COLO668 (cell line): ENCODE measurements at regions not wholly inside any gene's neighbourhood (a gene's known extent, or its start where the extent isn't known, plus 50 kb on each side); places are given as distances from the start of the nearest gene placed in this dataset.

ENCODE experiments used
- DNase-seq: peaks from one replicate; lab custom pipeline; 2025; ENCODE audit not compliant: unreplicated experiment; lab: John Stamatoyannopoulos, UW

DNA sequence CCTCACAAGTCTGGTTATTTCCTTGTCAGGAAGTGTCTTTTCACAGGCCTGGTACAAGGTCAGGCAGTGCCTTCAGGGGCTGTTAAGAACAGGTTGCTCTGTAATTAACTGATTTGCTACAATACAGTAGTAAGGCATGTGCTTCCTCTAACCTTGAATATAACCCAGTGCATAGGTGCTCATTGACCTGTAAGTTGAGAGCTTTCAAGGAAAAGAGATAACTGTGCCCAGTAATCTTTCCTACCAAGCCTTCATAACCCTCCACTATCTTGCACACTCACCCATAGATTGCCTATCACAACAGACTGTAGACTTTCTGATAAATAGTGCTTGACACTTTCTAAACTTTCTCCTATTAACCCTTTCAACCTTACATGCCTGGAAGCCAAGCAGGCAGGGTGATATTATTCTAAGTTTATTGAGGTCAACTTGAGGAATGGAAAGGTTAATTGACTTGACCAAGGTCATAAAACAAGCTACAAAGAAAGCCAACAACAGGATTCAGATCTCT lies 148.1 kb downstream of the PPARGC1A start:
- no peak for DNase-seq

DNA sequence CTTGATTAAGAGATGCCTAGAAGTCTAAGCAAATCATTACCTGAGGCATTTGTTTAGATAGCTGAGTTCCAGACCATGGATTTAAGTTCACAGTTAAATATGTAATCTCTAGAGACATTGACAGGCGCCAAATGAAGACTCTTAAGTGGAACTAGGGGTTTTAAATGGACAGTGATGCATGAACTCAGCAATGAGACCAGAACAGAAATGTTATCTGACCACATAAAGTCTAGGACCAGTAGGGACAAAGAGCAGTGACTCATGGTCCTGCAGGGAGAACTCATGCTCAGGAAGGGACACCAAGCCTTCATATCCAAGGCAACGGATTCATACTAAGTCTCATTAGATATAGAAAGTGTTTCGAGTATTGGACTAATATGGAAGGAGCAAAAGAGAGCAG lies 152.3 kb downstream of the PPARGC1A start:
- DNase-seq, result no peak

DNA sequence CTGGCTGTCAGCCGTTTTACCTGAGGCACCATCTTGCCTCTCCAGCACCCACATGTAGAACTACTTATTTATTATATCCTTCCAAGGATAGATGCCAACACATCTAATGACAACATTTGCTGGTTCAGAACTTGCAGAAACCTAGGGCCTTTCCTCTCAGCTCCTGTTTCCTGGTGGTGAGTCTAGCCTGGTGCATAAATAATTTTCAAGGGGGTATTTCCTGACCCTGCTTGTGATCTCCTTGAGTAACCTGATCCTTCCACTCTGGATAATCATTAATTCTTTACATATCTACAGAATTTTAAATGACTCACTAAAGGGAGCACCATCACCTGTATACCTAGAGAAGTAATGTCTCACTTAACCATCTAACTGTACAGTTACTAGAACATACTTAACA lies 153.4 kb downstream of the PPARGC1A start:
- DNase-seq, result no peak

DNA sequence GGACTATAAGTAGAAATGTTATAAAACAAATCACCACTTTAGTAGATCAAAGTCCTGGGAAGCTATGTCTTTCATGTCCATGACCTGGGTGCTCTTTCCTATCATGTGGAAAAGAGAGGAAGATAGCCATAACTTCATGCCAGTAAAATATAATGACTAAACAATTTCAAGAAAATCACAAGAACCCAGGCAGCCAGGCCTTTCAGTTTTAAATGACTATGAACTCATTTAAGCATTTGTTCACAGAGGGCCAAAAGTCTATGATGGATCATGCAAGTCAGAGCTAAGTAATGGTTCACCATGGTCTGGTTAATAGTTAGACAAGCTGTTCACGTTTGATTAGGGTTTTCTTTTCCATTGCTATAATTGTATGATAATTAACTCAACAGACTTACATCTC lies 155.8 kb downstream of the PPARGC1A start:
- no peak for DNase-seq

DNA sequence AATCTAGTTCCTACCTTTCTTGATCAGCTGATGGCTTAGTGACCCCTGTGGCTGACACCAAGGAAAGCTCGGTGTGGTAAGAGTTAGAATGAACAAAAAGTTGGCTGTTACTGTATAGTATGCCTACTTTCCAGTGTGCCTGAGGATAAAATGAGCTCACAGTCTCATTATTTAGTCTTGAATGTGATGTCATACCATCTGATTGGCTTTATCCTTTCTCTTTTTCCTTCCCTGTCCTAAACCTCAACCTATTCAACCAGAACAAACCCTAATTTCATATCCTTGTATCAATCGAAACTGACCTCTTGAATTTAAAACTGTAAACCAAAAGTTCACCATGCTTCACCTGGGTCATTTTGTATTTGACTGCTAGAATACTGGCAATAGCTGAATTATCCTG lies 156.4 kb downstream of the PPARGC1A start:
- no peak for DNase-seq

DNA sequence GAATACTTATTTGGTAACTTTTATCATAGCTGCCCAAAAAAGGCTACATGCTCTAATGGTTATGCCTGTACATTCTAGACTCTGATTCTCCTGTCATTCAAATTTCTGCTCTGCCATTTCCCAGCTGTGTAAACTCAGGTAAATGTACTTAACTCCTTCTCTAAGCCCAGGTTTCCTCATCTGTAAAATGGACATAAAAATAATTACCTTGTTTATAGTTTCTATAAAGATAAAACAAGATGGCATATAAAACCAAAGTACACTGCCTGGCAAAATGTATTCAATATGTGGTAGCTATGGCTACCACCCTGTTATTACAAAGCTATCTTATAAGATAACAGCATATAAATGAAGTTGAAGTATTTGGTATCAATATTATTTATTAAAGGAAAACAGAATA lies 158.8 kb downstream of the PPARGC1A start:
- DNase-seq, result no peak

DNA sequence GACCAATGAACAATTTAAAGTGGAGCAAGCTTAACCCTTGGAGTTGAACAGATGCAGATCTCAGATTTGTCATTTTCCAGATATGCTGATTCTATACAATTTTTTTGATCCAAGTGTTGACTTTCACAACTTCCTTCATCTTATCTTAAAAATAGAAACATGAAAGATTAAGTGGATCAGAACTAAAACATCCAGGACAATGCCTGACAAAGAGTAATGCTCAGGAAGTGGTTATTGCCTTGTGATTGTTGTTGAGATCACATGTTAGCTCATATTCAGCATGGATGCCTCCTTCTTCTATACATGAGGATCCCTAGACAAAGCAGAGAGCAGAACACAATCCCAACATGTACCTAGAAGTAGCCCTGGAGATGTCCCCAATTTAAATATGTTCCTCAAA lies 160.9 kb downstream of the PPARGC1A start:
- no peak for DNase-seq

DNA sequence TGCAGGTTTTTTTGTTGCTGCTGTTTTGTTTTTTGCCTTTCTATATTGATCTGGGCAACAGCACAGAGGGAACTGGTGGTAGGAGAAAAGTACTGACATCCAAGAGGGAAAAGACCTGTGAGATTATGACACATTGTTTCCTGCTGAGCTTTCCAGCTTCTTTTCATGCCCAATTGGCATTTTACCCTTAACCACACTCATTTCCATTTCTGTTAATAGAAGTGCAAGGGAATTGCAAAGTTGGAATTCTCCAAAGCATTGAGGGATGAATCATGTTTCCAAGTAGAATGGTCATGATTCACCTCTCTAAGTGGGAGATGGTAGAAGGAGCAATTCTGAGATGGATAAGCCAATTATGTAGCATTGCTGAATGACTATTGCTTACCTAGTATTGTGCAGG lies 161.5 kb downstream of the PPARGC1A start:
- DNase-seq, result no peak

DNA sequence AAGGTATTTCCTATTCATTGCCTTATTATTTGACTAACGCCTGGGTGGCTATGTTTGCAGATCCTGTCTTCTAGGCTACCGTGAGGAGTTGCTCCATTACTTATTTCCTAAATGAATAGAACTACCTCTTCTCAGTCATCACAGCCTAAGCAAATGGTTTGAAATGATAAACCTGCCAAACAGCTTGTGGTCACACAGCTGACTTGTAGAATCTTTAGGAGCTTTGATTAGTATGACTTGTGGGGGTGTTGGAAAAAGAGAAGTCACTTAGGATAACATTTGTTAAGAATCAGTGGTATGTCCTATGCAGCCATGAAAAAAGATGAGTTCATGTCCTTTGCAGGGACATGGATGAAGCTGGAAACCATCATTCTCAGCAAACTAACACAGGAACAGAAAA lies 169.3 kb downstream of the PPARGC1A start:
- no peak for DNase-seq

DNA sequence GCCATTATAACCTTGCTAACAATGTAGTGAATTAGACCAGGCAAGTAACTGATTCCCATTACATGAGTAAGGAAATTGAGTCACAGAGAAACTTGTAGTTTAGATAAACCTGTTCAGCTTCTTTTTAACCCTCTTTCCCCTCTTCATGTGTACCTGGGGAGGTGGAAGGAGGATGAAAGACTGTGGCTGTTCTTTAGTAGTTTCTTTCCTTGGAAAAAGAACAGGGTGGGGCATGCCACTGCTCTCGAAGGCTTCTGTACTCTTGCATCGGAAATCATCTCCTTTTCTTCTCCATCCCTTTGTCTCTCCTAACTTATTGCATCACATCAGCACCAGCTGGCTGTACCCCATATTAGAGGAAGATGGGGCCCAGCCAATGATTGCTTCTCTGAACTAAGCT lies 171.4 kb downstream of the PPARGC1A start:
- DNase-seq, result no peak

DNA sequence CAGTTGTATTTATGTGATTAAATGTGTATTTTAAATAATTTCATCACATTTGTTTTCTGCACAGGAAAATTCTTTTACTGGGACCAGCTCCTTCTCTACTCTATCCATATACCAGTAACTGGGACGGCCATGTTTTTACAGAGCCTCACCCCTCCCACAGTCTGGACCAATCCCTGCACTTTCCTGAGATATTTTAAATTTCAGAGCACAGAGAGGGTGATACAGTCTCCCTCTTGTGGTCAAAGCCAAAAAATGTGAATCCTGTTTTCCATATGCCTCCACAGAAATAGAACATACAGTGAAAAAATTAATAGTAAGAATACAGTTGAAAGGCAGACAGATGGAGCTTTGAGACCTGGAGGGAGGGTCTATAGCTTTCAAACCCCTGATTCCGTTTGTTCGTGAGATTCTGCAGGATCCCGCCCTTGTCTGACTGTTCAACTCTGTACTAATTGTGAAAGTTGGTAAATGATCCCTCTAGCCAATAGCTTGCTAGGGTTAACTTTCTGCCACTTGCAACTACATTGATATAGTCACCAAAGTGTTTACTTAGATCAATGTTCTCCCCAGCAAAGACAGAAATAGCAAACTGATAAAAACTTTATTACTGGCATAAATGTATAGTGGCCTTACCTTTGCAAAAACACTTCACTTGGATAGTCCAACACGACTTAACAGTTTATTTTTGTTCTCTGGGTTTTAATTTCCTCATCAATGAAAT lies 172.2 kb downstream of the PPARGC1A start:
- no peak for DNase-seq

DNA sequence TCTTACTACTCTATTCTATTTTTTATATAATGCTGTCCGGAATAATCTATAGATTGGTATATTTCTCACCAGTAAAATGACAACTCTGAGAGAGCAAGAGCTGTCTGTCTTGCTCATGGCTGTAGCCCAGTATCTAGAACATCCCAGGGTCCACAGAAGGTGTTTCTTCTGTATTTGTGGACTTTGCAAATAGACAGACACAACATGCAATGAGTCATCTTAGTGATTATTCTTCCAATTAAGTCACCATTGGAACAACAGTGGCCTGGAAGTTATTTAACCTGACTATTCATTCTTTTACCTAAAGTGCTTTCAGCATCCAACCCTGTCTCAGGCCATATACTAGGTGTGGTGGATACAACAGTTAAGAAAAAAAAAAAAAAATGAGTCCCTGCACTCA lies 179.5 kb downstream of the PPARGC1A start:
- no peak for DNase-seq

DNA sequence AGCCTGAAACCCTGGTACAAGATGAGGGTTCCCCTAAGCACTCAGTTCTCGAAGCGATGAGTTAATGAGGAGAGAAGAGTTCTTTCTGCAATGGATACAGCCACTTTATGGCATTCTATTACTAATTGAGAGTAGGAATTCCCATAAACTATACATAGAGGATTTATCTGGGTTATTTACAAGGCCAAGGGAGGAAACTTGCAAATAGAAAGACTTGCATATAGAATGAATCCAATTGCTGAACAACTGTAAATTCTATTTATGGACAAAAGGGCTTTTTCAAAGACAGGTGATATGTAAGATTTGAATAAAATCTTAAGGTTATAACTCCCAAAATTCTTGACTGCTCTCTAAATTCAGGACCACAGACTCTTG lies 182.2 kb downstream of the PPARGC1A start:
- no peak for DNase-seq

DNA sequence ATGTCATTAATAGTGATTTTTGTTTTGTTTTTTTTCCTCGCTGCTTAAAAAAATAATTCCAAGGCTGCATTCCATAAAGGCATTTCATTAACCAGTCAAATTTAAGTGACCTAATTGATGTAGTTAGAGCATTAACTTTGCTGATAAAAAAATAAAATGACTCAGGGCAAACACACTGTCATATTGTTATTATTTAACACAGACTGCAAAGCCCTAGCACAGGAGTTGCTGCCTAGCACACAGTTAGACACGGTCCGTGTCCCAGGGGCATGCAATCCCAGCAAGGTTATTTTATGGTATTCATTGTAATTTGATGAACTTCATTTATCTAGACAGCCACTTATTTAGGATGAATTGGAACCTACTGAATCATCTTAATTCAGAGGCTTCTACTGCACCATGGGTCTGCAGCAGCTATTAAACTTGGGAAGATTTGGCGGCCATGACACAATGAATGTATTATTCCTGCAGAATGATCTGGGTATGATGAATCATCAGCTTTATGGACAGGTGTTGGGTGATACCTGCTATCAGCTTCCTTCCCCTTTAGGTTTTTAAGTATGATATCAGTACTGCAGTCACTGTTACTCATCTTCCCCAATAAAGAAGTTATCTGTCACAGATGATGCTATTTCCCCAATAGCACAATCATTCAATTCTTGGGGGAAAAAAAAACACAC lies 182.7 kb downstream of the PPARGC1A start:
- no peak for DNase-seq

DNA sequence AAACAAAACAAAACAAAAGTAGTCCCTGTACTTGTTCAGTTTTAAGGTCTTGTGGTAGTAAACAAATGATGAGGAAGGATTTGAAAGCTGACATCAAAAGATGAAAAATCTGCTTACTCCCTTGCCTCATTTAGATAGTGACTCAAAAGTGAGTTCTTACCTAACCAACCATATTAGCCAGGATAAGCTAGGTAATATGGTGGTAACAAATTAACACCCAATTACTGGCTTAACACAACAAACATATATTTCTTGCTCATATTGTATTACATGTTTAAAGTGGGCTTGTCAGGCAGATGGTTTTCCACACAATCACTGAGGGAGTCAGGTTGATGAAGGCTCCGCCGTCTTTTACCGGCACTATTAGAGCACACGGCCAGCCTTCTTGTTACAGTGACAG lies 189.7 kb downstream of the PPARGC1A start:
- no peak for DNase-seq

DNA sequence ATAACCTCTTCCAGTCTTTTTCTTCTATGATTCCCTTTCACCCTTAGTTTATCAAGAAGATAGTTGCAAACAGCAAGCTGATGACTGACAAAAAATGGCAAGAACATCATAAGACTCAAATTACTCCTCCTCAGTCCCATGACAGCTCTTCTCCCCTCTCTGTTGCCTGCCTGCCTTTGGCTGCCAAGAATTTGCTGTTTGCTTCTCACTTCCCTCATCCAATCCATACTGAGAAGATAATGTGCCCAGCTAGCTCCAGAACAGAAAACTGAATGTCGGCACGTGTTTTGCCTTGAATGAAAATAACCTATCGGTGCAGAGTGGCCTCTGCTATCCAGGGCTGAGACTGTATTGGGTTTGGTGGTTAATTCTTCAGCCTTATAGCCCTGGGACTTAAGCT lies 192.1 kb downstream of the PPARGC1A start:
- DNase-seq, result no peak

DNA sequence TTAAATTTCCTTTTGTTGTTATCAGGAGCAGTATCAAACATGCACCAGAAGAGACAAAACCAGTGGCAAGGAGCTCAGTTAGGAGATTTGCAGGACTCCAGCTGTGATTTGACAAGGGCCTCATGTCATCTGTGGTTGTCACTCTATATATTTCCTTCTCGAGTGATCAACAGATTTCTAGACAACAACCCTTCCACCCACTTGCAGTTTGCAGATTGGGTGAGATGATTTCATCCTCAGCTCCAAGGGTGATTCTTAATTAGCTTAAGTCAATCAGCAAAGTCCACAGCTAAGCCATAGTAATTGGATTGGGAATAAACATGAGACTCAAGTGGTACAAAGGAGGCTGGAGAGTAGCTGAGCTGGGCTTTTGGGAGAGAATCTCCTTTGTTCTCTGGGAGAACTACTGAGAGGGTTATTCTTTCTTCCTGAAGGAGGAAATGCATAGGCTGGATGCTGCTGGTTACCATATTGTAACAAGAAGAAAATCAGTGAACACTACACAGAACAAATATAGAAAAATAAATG lies 192.8 kb downstream of the PPARGC1A start:
- no peak for DNase-seq

DNA sequence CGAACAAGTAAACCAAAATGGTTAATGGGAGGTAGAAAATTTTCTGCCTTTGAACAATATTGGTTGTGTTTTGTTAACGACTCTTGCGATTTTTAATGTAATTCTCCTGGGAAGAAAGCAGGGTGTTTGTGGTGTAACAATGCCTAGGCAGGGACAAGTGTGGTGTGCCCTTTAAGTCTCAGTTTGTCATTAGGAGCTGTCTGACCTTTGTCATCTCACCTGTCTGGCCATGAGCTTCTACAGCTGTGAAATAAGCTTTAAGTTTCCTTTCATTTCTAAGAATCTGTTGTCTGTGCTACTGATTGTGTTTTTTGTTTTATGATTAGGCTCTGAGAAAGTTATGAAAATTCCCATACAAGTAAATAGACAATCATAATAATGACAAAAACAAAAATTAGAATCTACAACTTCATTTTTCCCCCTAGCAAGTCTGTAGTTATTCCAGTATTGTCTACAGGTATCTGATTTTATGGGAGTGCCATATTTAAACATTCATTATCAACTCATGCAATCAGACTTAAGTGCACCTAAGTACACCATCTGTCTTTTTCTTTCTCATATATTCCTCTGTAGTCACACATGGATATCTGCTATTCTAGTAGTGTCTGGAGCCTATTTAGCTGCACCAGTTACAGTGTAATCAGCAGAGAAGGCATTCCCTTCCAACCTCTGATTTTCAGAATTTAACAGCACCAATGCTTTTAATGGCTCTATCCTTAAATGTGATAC lies 203.5 kb downstream of the PPARGC1A start:
- DNase-seq, result no peak

DNA sequence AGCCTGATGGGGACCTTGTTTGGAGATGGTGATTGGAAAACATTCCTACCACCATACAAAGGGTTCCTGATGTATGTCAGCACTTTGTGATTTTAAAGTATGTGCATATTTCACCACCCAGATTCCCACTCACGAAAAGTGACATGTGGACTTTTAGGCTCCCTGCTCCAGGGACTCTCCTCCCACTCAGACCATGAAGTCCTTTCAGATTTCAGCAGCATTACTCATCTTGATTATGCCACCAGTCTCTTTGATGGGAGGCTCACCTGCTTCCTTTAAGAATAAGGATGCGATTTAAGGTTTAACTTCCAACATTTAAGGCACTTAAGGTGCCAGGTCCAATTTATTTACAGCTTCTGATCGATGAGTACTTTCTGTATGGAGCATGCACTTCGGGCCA lies 204.4 kb downstream of the PPARGC1A start:
- DNase-seq, result no peak

DNA sequence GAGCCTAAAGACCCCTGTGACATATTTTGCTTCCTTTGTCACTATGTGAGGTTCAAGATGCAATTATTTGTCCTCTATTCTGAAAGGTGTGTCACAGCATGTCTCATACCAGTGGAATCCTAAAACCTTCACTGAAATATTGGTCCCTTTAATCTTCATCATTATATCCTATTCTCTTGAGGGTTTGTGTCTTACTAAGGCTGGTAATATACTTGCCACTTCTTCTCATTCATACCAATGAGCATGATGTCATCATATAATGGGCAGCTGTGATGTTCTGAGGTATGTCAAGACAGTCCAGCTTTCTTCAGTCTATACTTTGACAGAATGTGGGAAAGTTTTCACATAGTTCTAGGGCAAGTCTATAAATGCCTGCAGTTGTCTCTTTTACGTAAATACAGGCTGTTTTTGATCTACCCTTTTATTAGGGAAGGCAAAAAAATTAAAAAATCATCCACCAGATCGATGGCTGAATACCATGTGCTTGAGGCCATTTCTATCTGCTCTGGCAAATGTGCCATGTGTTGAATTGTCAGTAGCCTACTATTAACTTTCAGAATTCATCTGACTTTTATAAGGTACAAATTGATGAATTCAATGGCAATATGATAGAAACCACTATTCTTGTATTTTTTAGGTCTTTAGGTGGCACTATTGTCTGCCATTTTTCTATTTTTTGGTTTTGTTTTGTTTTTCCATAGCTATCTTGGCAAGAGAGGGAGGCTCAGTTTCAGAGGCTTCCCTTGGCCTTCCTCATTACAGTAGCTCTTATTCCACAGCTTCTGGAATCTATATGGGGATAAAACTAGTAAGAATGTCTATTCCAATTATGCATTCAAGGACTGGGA lies 209.0 kb downstream of the PPARGC1A start:
- no peak for DNase-seq

DNA sequence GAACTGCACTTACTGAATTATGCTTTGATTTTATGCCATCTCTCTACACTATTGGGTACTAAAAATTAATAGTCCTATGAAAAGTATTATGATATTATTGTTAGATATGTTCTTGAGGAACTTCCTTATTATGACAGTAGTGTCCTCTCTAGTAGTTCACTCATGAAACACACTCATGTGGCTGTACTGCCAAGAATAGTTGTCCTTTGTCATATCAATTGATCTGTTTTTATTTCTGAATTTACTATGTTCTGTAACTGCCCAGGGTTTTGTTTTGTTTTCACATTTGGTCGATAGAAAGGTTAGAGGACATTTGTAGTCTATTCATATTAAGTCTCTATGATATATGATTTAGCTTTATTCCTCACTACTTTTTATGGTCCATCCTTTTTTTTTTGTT lies 215.2 kb downstream of the PPARGC1A start:
- no peak for DNase-seq
